ELR (cell line): ENCODE measurements at regions not wholly inside any gene's neighbourhood (a gene's known extent, or its start where the extent isn't known, plus 50 kb on each side); places are given as distances from the start of the nearest gene placed in this dataset.
"Not testable (repeated sequence)": the region's sequence is repeated elsewhere in the genome, so short reads cannot be mapped to it uniquely, and the experiment has no call there.

ENCODE experiments used
- DNase-seq: peaks from one replicate; pipeline ENCODE4 v3.0.0-alpha.2; 2015; ENCODE audit warnings: low read depth

GRCh38 chr21:6060054-6060681 lies 4461.2 kb upstream of the TPTE start:
- DNase-seq: not testable (repeated sequence)

DNA sequence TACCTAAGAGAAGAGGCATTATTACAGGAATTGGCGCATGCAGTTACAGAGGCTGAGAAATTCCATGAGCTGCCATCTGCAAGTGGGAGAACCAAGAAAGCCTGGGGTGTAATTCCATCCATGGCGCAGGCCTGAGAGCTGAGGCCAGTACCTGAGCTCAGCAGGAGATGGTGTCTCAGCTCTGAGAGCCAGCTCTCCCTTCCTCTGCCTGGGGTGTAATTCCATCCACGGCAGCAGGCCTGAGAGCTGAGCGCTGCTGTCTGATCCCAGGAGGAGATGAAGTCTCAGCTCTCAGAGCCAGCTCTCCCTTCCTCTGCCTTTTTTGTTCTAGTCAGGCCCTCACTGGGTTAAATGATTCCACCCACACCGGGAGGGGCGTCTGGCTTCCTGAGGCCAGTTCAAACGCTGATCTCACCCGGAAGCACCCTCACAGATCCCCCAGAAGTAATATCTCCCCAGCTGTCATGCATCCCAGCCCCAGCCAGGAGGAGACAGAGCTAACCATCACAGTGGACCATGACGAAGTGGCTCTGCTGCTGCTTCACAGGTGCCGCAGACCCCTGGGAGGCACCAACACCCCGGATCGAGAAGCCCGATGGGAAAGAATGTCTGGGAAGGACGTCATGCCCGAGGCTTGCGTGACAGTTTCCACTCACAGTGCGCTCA lies 4454.9 kb upstream of the TPTE start:
- not testable (repeated sequence) for DNase-seq

GRCh38 chr21:6068098-6068831 lies 4453.1 kb upstream of the TPTE start:
- DNase-seq: not testable (repeated sequence)

DNA sequence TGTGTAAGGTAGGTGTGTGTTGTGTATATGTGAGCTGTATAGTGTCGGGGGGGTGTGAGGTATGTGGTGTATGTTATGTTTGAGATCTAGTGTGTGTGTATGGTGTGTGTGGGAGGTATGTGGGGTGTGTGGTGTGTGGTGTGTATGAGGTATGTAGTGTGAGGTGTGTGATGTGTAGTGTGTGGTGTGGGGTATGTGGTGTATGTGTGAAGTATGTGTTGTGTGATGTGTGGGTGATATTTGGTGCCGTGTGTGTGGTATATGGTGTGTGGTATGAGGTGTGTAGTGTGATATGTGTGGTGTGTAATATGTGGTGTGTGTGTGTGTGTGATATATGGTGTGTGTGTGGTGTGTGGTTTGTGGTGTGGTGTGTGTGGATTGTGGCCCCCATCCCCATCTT lies 4451.2 kb upstream of the TPTE start:
- DNase-seq: not testable (repeated sequence)

DNA sequence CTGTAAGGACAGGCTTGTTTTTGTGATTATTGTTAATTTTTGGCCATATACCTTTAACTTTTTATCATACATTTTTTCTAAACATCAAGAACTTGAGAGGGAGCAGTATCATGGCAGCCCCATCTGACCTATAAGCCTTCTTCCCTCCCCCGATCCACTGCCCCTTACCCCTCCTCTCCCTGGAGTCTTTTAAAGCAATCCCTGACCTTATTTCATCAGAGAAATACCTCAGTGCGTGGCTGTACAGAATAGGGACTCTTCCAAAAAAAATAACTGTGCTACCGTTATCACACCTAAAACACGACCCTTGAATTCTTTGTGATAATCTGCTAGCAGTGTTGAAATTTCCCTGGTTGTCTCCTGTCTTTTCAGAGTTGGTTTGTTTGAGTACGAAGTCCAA lies 4448.7 kb upstream of the TPTE start:
- DNase-seq: not testable (repeated sequence)

DNA sequence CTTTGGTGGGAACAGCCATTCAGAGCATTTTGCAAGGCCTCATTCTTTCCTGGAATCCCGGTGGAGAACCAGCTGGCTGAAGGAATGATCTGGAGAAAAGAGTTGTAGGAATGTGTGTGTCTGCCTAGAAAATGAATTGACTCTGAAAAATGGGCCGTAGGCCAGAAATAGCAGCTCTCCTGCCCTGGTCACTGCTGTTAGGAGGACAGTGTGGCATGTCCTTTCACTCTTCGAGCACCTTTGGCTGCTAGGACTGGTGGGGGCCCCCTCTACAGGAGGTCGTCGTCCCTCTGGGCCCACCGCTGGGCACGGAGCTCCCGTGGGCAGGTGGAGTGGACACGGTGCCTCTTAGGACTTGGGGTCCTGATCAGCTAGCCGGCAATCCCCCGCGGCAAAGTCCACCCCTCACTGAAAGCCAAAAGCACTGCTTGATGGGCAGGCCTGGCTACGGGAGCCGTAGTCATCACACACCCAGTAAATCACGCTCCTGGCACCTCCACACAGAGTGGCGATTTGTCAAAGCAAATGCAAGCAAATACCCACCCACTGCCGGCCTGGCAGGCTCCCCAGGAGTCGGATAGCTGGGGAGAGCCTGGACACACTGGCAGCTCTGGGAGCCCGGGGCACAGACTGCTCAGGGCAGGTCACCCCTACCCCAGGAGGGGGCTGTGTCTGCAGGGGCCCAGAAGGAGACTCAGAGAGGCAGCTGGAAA lies 4447.2 kb upstream of the TPTE start:
- DNase-seq: not testable (repeated sequence)

DNA sequence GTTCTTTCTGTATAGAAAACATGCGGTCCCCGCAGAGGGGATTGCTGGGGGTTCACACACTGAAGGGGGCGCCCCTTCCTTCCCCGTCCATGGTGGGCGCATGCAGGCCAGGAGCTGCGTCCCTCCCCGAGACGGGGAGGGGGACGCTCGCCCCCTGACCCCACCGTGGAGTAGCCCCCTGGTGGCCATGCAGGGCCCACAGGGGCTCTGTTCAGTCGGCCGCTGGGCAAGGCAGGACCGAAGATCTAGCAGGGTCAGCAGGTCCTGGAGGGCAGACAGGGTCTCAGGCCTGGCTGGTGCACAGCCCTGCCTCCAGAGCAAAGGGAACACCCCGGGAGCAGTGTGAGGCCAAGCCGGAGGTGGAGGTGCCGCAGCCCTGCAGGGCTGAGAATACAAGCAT lies 4446.4 kb upstream of the TPTE start:
- not testable (repeated sequence) for DNase-seq

GRCh38 chr21:6075627-6076208 lies 4445.7 kb upstream of the TPTE start:
- DNase-seq: not testable (repeated sequence)

DNA sequence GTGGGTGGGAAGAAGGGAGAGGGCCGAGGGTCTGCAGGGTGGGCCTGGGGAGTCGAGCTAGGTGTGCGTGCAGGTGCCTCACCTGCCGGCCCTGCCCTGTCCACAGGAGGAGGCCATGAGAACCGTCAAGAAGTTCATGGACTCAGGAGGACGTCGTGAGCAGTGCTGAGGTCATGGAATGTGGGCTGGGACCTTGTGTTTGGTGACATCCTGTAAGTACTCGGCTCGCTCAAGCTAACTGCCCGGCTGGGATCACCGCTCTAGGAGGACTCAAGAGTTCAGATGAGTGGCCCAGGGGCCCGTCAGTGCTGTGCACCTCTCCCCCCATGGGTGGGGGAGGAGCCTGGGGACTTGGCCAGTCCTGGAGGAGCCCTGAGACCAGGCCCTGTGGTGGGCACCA lies 4444.0 kb upstream of the TPTE start:
- not testable (repeated sequence) for DNase-seq

DNA sequence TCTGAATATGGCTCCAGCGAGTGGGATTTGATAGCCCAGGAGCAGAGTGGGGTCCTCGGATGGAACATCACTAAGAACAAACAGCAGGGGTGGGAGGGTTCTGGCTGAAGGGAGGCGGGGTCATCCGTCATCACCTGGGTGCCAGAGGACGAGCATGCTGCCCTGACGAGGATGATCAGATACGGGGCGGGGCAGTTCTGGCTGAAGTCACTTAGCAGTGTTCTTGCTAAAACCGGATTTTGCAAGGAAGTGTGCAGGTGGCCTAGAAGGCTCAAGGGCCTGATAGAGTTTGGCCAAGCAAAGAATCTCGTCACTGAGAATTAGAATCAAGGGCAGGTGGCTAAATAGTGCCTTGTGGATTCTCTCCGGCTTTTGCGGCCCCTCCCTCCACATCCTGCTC lies 4442.5 kb upstream of the TPTE start:
- not testable (repeated sequence) for DNase-seq

- DNase-seq: not testable (repeated sequence)
Measured at GRCh38 chr21:6080941-6081655, 4440.3 kb upstream of the TPTE start.

GRCh38 chr21:6082166-6082565 lies 4439.2 kb upstream of the TPTE start:
- DNase-seq: not testable (repeated sequence)

DNA sequence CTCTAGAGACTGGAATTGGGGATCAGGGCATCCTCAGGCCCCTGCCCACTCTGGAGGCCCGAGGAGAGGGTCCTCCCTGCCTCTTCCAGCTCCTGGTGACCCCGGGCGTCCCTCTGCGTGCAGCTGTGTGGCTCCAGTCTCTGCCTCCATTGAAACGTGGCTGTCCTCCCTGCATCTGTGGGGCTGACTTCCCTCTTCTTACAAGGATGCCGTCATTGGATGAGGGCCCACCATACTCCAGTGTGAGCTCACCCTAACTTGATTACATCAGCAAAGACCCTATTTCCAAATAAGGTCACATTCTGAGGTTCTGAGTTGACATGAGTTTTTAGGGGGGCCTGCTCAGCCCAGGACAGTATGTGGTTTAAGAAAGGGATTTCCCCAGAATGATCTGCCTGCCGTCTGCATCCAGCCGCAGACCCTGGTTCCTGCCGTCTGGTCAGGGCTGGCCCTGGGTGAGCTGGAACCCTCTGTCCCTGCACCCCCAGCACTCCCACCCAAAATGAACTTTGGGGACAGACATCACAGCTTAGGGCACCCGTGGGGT lies 4437.7 kb upstream of the TPTE start:
- DNase-seq: not testable (repeated sequence)

- DNase-seq: not testable (repeated sequence)
Measured at GRCh38 chr21:6086038-6086437, 4435.3 kb upstream of the TPTE start.

GRCh38 chr21:6087579-6088178 lies 4433.7 kb upstream of the TPTE start:
- not testable (repeated sequence) for DNase-seq

DNA sequence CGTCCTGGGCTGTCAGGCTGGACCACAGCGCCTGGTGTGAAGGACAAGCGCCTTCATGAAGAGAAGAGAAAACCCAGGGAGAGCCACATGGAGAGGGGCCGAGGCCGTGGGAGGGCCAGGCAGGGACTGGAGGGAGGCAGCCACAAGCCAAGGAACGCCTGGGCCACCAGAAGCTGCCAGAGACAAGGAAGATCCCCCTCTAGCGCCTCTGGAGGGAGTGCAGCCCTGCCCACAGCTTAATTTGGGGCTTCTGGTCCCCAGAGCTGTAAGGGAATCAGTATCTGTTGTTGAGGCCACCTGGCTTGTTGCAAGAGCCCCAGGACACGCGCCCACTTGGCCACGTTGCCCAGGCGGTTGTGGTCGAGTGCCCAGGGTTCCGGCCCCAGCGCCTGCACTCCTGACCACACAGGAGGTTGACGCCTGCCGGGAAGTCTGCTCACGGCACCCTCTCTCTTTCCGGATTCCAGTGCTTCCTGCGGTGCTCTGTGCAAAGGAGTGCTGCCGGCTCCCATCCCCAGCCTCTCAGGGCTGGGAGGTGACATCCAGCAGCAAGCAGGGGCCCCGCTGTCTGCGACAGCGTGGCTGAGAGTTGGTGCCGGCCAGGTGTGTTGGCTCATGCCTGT lies 4431.0 kb upstream of the TPTE start:
- not testable (repeated sequence) for DNase-seq

GRCh38 chr21:6091335-6092027 lies 4429.9 kb upstream of the TPTE start:
- not testable (repeated sequence) for DNase-seq

- not testable (repeated sequence) for DNase-seq
Measured at GRCh38 chr21:6092401-6092800, 4429.0 kb upstream of the TPTE start.

DNA sequence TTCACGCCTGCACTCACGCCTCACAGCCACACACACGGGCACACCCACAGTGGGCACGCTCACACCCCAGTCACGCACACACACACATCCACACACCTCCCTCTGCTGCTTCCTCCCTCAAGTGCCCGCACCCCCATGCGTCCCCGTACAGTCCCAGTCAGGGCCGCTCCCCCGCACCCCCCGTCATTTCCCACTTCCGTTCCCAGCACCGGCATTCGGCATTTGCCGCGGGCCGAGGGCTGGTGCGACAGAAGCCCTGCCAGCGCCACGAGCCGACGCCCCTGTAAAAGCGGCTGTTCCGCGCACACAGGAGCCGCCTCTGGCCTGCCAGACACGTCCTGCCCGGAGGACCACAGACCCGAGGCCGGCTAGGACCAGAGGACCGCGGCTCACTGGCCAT lies 4428.0 kb upstream of the TPTE start:
- DNase-seq: not testable (repeated sequence)
